Activated gamma-delta T cell treated with anti-CD3 and anti-CD28 coated beads, Interleukin-2, amount 50 U/mL, for 16 hours (primary cell): ENCODE measurements at regions not wholly inside any gene's neighbourhood (a gene's known extent, or its start where the extent isn't known, plus 50 kb on each side); places are given as distances from the start of the nearest gene placed in this dataset.

Experiments used
- DNase-seq: peaks from one replicate; pipeline ENCODE4 v3.0.0-alpha.2; 2020; ENCODE audit warnings: low read depth

- no peak for DNase-seq
Observed at GRCh38 chr19:30739394-30739793, 367.2 kb downstream of the ZNF536 start.

GRCh38 chr19:30738047-30738446 lies 365.9 kb downstream of the ZNF536 start:
- DNase-seq: no peak

GRCh38 chr19:30734669-30735068 lies 362.5 kb downstream of the ZNF536 start:
- no peak for DNase-seq

GRCh38 chr19:30733826-30734550 lies 361.8 kb downstream of the ZNF536 start:
- no peak for DNase-seq

- no peak for DNase-seq
Observed at GRCh38 chr19:30731591-30731990, 359.4 kb downstream of the ZNF536 start.

GRCh38 chr19:30729451-30729850 lies 357.3 kb downstream of the ZNF536 start:
- no peak for DNase-seq

GRCh38 chr19:30722761-30723160 lies 350.6 kb downstream of the ZNF536 start:
- no peak for DNase-seq

GRCh38 chr19:30722186-30722585 lies 350.0 kb downstream of the ZNF536 start:
- no peak for DNase-seq

GRCh38 chr19:30719999-30720345 lies 347.8 kb downstream of the ZNF536 start:
- no peak for DNase-seq

GRCh38 chr19:30719189-30719998 lies 347.2 kb downstream of the ZNF536 start:
- no peak for DNase-seq

GRCh38 chr19:30718707-30719106 lies 346.5 kb downstream of the ZNF536 start:
- DNase-seq: no peak

- no peak for DNase-seq
Observed at GRCh38 chr19:30718014-30718413, 345.8 kb downstream of the ZNF536 start.

GRCh38 chr19:30717381-30717780 lies 345.2 kb downstream of the ZNF536 start:
- no peak for DNase-seq

GRCh38 chr19:30712431-30713337 lies 340.5 kb downstream of the ZNF536 start:
- DNase-seq: no peak

GRCh38 chr19:30711826-30712225 lies 339.6 kb downstream of the ZNF536 start:
- no peak for DNase-seq

GRCh38 chr19:30711296-30711695 lies 339.1 kb downstream of the ZNF536 start:
- DNase-seq: no peak

- DNase-seq: no peak
Observed at GRCh38 chr19:30710721-30711120, 338.5 kb downstream of the ZNF536 start.

GRCh38 chr19:30708416-30709178 lies 336.4 kb downstream of the ZNF536 start:
- DNase-seq: no peak

- DNase-seq: no peak
Observed at GRCh38 chr19:30704771-30705330, 332.7 kb downstream of the ZNF536 start.

- no peak for DNase-seq
Observed at GRCh38 chr19:30703645-30704044, 331.5 kb downstream of the ZNF536 start.

GRCh38 chr19:30701178-30701577 lies 329.0 kb downstream of the ZNF536 start:
- DNase-seq: no peak
